Lung microvascular endothelial cell (primary cell): ENCODE measurements at regions not wholly inside any gene's neighbourhood (a gene's known extent, or its start where the extent isn't known, plus 50 kb on each side); places are given as distances from the start of the nearest gene placed in this dataset.

Experiments
- DNase-seq, 2 donors: peaks; one replicate each; pipeline versions ENCODE4 v3.0.0 to v3.0.0-alpha.2; 2010; ENCODE audit warnings: low read depth in 2 of 2

- DNase-seq: no peak
Measured at GRCh38 chr6:146865756-146866379, 267.1 kb downstream of the ADGB start.

- DNase-seq: no peak
Measured at GRCh38 chr6:146866731-146867414, 268.1 kb downstream of the ADGB start.

DNA sequence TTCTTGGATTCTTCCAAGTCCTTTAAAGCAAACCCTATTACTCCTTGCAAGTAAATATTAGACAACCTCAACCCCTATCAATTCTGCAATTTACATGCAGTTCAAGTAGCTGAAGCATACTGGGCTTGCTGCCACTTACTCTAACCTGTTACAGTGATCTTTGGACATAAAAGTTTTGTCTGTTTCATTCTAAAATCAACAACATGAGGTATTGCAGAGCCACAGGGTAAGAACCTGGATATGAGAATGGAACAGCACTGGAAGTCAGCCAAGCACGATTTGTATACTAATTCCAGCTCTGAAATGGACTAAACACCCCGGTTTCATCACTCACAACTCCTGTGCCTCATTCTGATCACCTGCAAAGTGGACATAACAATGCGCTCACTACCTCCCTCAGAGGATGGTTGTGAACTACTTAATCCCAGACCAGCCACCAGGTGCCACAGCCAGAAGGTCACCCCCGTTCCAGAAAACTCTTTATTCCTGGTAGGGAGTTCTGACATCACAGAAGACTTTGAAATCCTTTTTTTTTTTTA is 270.0 kb downstream of the ADGB start:
- DNase-seq: peak in 1 of 2 donors; percentile 65

- no peak for DNase-seq
Measured at GRCh38 chr6:146870760-146871159, 272.0 kb downstream of the ADGB start.

- no peak for DNase-seq
Measured at GRCh38 chr6:146871611-146872425, 273.0 kb downstream of the ADGB start.

DNA sequence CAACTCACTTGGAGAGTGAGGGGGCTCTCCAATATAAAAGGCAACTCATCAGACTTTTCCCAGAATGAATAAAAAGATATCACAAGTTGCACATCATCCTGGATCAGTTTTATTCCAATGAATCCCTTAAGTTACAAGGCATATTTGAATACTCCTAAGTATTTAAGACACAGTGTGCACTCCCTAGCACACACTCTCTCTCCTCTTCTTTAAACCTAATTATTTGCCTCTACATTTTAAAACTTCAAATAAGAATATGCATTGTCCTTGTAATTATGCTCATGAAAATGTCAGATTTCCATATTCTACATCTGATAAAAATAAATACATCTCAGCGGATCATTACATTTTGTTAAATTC is 273.6 kb downstream of the ADGB start:
- no peak for DNase-seq

- DNase-seq: no peak
Measured at GRCh38 chr6:146874278-146875018, 275.7 kb downstream of the ADGB start.

DNA sequence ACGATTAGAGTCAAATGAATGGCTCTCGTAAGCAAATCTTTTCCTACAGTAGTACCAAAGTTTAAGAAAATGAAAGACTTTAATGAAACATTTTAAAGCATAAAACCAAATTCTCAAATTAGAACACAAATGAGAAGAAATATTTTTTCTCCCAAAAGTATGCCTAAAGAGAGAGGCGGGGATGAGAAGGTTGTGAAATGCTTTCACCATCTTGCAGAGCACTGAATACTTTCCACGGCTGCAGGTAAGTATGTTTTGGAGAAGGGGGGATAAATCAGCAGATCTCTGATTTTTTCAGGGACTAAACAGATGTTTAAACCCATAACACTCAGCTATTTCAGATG is 277.1 kb downstream of the ADGB start:
- DNase-seq: no peak

DNA sequence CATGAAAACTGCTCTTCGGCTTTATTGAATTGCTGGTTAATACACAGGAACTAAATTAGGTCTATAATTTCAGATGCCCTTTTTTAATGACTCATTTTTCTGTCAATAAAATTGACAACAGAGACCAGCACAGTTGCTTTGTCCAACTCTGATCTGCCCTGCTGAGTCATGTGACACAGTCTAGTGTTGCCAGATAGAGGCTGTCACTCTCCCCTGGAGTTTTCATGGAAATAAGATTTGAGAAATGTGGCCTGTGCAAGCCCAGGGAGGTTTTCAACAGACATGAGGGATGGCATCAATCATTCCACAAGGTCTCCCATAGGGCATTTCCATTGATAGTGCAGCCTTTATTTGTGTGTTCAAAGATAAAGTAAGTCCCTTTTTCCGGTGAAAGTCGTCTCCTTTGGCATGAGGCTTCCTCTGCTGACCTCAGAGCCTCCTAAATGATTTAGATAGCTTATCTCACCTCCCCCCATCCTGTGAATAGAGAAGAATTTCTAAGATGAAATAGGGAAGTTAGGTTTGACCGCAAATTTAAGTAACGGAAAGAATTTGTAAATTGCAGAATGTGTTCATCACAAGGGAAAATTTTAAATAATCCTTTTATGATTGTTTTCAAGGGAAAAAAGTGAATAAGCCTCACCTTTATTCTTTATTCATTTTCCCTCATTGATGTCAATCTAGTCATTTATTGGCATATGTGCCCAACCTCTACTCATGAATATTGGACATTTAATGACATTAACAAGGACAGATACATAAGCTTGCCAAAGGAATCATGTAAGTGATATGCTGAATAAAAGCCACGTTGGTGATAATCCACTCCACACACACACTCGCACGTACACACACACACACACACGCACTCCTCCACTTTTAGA is 277.7 kb downstream of the ADGB start:
- DNase-seq: peak in 1 of 2 donors; percentile 9

DNA sequence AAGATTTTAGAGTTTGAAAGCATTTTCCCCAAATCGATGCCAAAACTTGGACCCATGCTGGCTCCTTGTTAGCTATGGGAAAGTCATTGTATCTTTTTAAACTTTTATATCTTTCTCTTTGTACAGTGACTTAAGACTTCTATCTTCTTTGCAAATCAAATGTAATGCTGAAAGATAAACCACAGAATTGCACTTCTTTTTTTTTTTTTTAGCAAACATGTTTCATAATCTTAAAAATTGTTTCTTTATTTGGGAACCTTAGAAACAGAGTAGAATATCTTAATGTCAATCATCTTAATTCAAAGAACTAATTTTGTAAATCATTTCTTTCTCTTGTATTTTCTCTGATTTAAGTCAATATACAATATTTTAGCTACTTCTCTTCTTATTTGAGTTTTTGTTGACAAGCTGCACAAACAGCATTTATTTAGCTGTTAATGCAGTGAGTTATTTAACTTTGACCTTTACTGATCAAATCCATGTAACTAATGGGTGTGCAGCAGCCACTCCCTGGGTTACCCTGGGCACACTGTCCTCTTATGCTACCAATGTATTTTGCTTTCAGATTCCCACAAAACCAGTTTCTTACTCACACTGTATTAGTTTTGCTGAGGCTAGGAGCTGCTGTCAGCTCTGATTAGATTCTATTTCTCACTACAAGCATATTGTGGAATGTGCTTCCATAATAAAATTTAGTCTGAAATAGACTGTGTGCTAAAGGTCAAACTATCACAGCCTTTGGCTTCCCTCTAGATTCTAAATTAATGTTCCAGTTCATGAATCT is 279.6 kb downstream of the ADGB start:
- DNase-seq: no peak

GRCh38 chr6:146878952-146879340 is 280.2 kb downstream of the ADGB start:
- no peak for DNase-seq

DNA sequence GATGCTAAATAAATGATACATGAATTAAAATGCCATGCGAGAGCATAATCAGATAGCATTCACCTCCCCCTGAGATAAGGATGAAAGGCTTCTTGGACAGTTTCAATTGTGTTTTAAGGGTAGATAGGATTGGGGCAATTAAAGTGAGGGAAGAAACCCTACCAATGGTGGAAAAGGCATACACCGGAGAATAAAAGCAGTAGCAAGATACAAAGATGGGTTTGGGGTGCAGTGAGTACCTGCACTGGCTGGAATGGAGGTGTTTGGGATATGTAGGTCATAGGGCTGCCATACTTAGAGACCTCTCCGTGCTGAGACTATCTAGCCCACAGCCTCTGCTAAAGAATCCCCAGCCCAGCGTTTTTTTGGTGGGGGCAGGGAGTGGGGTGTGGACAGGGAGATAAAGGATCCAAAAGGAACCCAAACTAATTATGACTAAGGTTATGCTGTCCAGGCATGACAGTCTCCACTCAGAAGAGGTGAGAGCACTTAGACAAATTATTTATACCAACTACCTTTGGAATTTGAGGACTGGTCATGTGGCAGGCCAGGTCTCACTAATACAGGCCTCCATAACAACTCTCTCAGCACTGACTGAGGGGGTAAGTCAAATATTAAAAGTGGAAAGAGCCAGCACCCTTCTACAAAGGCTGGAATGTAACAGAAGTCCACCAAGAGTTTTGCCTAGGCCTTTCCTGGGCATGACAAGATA is 280.8 kb downstream of the ADGB start:
- DNase-seq: no peak

- DNase-seq: no peak
Measured at GRCh38 chr6:146881228-146882181, 282.7 kb downstream of the ADGB start.

GRCh38 chr6:146883640-146884531 is 285.1 kb downstream of the ADGB start:
- DNase-seq: no peak

DNA sequence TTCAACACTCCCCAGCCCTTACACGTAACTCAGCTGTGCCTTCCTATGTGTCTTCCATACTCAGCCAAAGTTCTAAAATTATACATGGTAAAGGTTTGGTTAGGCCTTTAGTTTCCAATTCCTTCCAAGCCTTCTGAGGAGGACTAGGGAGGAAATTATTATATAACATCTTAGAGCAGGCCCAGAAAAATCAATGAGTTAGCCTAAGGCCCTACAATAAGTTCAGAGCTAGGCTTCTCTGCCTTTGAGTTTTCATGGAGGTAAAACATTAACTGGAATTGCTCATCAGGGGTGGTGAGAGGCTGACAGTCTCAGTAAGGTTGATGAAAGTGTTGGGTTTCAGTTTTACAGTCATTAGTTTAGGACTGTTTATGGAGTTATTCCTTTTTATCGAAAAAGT is 286.0 kb downstream of the ADGB start:
- no peak for DNase-seq

DNA sequence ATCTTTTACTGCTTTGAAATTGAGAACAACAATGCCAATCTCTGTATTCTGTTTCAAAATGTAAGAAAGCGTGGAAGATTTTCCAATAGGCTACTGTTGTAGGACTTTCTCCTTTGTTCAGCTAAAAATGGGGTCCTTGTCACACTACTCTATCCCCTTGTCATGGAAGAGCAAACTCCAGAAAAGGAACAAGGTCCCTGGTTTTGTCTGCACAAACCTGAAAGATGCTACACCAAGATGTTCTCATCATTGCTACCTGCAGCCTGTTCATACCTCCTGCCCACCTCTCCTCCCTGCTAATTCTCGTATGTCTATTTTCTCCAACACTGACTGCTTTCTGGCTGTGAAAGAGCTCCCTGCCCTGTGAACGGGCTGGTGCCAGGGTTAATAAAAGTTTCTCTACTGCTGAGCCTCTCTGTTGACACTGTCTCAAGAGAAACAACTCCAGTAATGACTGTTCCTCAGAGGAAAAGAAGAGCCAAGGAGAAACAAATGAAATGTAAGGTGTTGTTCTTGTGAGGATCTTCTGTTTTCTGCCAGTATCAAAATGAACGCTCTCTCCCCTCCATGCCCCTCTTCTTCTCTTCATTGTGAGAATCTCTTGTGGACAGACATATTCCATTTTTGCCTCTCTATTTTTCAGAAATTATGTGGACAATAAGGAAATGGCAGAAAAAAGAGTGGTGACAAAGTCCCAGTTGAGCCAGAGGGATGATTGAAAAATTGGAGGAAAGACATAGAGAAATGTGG is 287.1 kb downstream of the ADGB start:
- DNase-seq: no peak
